Epithelial cell of proximal tubule (primary cell): ENCODE measurements at regions not wholly inside any gene's neighbourhood (a gene's known extent, or its start where the extent isn't known, plus 50 kb on each side); places are given as distances from the start of the nearest gene placed in this dataset.

Experiments
- DNase-seq: peaks from one replicate; pipeline ENCODE4 v3.0.0-alpha.2; 2011; ENCODE audit warnings: low read depth
- H3K4me3 ChIP-seq: 2 replicates; pipeline ENCODE4 v1.5.1; 2011; ENCODE audit warnings: low read depth, mild to moderate bottlenecking, low read length
- TF ChIP-seq, protein P1 (sequence below): conservative IDR thresholded peaks from 2 replicates; pipeline ENCODE4 v1.5.1; 2012; ENCODE audit warnings: low read depth, mild to moderate bottlenecking, low read length

DNA sequence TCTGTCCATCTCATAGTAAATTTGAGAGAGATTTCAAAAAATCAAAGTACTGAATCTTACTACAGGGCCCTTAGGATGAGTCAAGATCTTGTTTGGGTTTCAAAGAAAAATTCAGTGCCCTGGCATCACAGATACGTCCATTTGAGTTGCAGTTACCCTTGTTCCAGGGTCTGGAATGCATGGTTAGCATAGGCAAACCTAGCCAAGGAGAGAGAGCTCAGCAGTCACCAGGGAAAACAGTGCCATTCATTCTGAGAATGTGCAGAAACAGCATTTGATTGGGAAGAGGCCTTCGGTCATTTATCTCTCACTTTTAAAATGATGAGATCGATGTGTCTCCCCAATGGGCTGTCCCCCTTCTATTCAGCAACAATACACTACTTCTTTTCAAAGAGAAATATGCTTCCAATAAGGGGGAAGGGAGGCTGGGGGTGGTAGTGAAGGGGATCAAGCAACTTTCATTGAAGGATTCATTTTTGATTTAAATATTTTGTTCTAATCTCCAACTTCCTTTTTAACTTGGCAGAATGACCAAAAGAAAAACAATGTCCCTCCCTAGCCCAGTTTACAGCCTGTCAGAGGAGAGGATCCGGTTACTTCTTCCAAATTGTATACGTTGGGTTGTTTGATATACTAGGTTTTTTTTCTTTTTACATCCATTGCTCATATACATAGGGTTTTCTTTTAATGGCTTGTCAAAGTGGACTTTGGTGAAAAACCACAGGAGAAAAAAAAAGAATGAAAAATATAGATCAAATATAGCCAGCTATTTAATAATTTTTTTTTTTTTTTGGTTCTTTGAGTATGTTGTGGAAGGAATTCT is 491.1 kb downstream of the CCDC171 start:
- DNase-seq: no peak
- H3K4me3 ChIP-seq: no peak overlapping the region
- TF ChIP-seq, protein P1, sequence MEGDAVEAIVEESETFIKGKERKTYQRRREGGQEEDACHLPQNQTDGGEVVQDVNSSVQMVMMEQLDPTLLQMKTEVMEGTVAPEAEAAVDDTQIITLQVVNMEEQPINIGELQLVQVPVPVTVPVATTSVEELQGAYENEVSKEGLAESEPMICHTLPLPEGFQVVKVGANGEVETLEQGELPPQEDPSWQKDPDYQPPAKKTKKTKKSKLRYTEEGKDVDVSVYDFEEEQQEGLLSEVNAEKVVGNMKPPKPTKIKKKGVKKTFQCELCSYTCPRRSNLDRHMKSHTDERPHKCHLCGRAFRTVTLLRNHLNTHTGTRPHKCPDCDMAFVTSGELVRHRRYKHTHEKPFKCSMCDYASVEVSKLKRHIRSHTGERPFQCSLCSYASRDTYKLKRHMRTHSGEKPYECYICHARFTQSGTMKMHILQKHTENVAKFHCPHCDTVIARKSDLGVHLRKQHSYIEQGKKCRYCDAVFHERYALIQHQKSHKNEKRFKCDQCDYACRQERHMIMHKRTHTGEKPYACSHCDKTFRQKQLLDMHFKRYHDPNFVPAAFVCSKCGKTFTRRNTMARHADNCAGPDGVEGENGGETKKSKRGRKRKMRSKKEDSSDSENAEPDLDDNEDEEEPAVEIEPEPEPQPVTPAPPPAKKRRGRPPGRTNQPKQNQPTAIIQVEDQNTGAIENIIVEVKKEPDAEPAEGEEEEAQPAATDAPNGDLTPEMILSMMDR: no peak

DNA sequence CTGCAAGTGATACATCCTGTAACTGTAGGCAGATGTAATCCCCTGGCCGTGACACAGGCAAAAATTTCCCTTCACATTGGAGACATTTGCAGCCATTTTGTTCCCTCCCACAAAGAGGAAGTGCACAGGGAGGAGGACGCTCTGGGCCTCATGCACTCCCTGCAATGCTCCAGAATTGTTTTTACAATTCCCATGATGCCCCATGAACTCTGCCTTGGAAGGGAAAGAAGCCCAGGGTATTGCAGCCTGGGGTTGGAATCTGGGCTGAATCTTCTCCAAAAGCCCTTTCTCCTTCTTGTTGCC is 491.7 kb downstream of the CCDC171 start:
- no peak for DNase-seq
- H3K4me3 ChIP-seq: no peak overlapping the region
- TF ChIP-seq, protein P1: no peak

DNA sequence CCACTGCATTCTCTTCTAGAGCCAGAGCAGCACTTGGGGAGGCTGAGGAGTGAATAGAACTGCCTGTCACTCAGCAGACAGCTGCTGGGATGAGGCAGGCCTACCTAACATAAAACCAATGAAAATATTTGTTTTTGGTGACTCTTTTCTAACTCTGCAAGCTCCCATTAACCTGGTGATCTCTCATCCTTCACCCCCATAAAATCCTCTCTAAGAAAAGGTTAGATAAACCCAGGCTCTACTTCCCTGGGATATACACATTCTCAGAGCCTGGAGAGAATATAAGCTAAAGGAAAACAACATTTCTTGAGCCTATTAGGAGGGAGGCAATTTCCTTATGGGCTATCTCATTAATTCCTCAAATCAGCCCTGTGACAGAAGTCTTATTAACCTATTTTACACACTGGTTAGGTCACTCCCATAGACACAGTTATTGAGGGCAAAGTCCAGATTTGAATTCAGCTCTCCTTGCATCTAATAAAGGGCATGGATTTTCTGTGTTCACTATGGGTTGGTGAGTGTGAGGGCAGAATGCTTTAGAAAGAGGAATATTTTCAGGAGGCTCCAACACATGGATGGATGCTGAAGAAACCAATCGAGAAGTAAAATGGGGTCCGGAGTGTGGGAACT is 492.9 kb downstream of the CCDC171 start:
- no peak for DNase-seq
- TF ChIP-seq, protein P1: no peak

DNA sequence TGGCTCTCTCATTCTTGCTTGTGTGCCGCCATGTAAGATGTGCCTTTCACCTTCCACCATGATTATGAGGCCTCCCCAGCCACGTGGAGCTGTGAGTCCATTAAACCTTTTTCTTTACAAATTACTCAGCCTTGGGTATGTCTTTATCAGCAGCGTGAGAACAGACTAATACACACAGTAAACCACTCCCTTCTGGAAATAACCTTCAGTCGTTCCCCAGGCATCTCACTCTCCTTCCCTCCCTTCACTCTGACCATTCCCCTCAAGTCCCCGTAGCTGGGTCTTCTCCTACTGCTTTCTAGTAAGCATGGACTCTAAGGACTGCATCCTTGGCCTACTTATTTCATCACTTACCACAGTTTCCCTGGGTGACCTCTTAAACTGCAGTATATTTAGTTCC is 493.9 kb downstream of the CCDC171 start:
- H3K4me3 ChIP-seq: no peak overlapping the region
- DNase-seq: no peak
- TF ChIP-seq, protein P1: no peak

More for the DNA sequence above, 492.9 kb downstream of the CCDC171 start:
- no peak overlapping the region for H3K4me3 ChIP-seq

DNA sequence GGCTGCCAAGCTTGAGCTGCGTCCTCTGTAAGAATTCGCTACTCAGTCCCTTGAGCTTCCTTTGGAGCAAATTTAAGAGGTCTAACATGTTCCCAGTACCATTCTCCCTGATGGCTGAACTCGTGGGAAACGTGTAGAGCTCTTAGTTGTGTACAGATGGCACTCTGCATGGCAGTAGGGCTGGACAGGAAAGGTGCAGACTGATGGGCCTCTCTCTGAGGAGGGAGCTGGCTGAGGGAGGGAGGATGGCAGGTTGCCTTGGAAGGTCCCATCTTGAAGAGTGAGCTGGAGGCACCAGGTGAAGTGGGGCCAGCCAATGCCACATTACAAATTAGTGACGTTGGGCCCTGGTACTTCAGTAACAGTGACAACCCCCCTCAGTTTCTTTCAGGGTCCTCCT is 495.3 kb downstream of the CCDC171 start:
- TF ChIP-seq, protein P1: no peak
- no peak for DNase-seq
- H3K4me3 ChIP-seq: no peak overlapping the region

DNA sequence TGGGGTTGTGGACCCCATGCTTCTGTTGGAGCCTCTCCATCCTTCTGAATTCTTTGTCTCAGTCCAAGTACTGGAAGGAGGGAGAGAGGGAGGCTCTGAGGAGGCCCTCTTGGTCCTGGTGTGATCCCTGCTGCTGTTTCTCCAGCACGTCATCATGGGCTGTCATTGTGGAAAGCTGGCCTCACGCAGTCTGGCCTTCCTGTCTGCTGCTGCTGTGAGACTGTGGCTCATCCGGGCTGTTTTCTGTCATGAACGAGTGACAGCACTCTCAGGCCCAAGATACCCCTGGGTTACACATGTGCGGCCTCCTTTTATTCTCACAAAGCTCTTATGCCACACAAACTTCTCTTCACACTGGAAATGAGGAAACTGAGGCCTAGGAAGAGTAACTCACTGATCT is 499.3 kb downstream of the CCDC171 start:
- no peak for DNase-seq
- no peak overlapping the region for H3K4me3 ChIP-seq
- TF ChIP-seq, protein P1: no peak
